MM.1S (cell line): ENCODE measurements at regions not wholly inside any gene's neighbourhood (a gene's known extent, or its start where the extent isn't known, plus 50 kb on each side); places are given as distances from the start of the nearest gene placed in this dataset.

Experiments used
- DNase-seq: peaks from one replicate; pipeline ENCODE4 v3.0.0-alpha.2; 2015
- H2AFZ ChIP-seq: fragments of 300-600 bp; sonication (generic); 2 replicates; pipeline ENCODE4 v1.6.0; 2016; ENCODE audit warnings: antibody characterized with exemption, low read length
- H3F3A ChIP-seq: fragments of 300-600 bp; sonication (generic); 2 replicates; pipeline ENCODE4 v1.6.1; 2016; ENCODE audit warnings: mild to moderate bottlenecking, antibody characterized with exemption, low read length, moderate library complexity, mixed read lengths; ENCODE audit not compliant: insufficient read depth
- H3K27ac ChIP-seq: fragments of 300-600 bp; sonication (generic); 2 replicates; pipeline ENCODE4 v1.5.1; 2016; ENCODE audit warnings: mild to moderate bottlenecking, low read length
- H3K27me3 ChIP-seq: fragments of 300-600 bp; sonication (generic); replicated peaks from 2 replicates; pipeline ENCODE4 v1.6.0; 2016; ENCODE audit warnings: low read length; ENCODE audit not compliant: insufficient read depth
- H3K36me3 ChIP-seq: fragments of 300-600 bp; sonication (generic); replicated peaks from 2 replicates; pipeline ENCODE4 v1.6.1; 2016; ENCODE audit warnings: mild to moderate bottlenecking, low read length, mixed read lengths; ENCODE audit not compliant: insufficient read depth
- H3K4me1 ChIP-seq: fragments of 300-600 bp; sonication (generic); 2 replicates; pipeline ENCODE4 v1.6.1; 2016; ENCODE audit warnings: low read length, mixed read lengths
- H3K4me2 ChIP-seq: fragments of 300-600 bp; sonication (generic); 2 replicates; pipeline ENCODE4 v1.6.0; 2016; ENCODE audit warnings: low read depth, low read length
- H3K4me3 ChIP-seq: fragments of 300-600 bp; sonication (generic); 2 replicates; pipeline ENCODE4 v1.5.1; 2016; ENCODE audit warnings: low read length, mixed read lengths
- H3K79me2 ChIP-seq: fragments of 300-600 bp; sonication (generic); 2 replicates; pipeline ENCODE4 v1.6.1; 2016; ENCODE audit warnings: mixed run types, low read length, mixed read lengths
- H3K9ac ChIP-seq: fragments of 300-600 bp; sonication (generic); 2 replicates; pipeline ENCODE4 v1.6.1; 2016; ENCODE audit warnings: low read length, mixed read lengths
- H3K9me2 ChIP-seq: fragments of 300-600 bp; sonication (generic); replicated peaks from 2 replicates; pipeline ENCODE4 v1.6.1; 2016; ENCODE audit warnings: mild to moderate bottlenecking, low read length, mixed read lengths; ENCODE audit not compliant: insufficient read depth
- H3K9me3 ChIP-seq: fragments of 300-600 bp; sonication (generic); replicated peaks from 2 replicates; pipeline ENCODE4 v1.6.1; 2016; ENCODE audit warnings: mild to moderate bottlenecking, low read length, mixed read lengths; ENCODE audit not compliant: insufficient read depth
- H4K20me1 ChIP-seq: fragments of 300-600 bp; sonication (generic); 2 replicates; pipeline ENCODE4 v1.6.1; 2016; ENCODE audit warnings: mild to moderate bottlenecking, low read length, moderate library complexity, mixed read lengths; ENCODE audit not compliant: insufficient read depth
- CTCF ChIP-seq: fragments of 300-600 bp; sonication (generic); IDR thresholded peaks from 2 replicates; pipeline ENCODE4 v1.5.1; 2016; ENCODE audit warnings: antibody characterized with exemption, low read length, mixed read lengths
- EZH2 ChIP-seq: fragments of 300-600 bp; sonication (generic); optimal IDR thresholded peaks from 2 replicates; pipeline ENCODE3; 2017; ENCODE audit warnings: low read depth, mild to moderate bottlenecking, antibody characterized with exemption, low read length, mixed read lengths
- EZH2phosphoT487 ChIP-seq: fragments of 300-600 bp; sonication (generic); IDR thresholded peaks from 2 replicates; pipeline ENCODE4 v1.6.1; 2018; ENCODE audit warnings: antibody characterized with exemption, low read length

GRCh38 chr1:29807689-29808088 lies 571.4 kb downstream of the PTPRU start:
- Histone ChIP-seq H3K9me3 (no peaks in the 10 kb centered on the region), H2AFZ (no peak overlapping the region), H3K9me2 (no peaks in the 10 kb centered on the region), H3K79me2 (no peaks in the 10 kb centered on the region), H3K4me3 (no peak overlapping the region), H3K4me2 (no peak overlapping the region), H3K27ac (no peak overlapping the region), H4K20me1 (no peaks in the 10 kb centered on the region), H3K36me3 (no peaks in the 10 kb centered on the region), H3F3A (no peaks in the 10 kb centered on the region), H3K9ac (no peak overlapping the region), H3K4me1 (no peaks in the 10 kb centered on the region), H3K27me3 (peaks cover 95% of the 10 kb centered on the region)
- no peak for DNase-seq
- no peak for TF ChIP-seq EZH2
- no peak for TF ChIP-seq CTCF

DNA sequence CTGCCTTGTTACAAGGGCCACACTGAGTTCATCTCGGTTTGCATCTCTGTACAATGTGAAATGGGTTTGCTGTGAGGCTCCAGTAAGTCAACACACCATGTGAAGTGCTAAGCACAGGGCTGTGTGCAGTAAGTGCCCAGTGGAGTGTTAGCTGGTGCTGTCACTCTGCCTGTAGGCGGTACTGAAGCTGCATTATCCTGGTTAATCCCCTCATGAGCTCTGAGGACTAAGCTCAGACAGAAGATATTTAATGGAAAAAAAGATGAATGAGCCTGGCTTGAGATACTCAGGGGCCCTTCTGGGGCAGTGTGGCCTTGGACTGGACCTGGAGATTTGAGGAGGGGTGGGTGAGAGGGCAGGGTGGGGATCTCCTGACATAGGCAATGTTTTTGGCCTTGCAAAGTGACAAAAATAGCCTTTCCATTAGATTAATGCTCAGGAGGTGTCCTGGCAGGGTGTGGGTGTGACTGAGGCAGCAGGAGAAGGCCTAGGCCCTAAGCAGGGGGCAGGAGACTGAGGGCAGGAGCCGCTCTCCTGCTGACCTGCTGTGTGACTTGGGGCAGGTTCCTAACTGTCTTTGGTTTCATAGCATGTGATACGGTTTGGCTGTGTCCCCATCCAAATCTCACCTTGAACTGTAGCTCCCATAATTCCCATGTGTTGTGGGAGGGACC lies 570.5 kb downstream of the PTPRU start:
- no peak overlapping the region for H2AFZ ChIP-seq
- no peaks in the 10 kb centered on the region for H3K36me3 ChIP-seq
- H3K4me2 ChIP-seq, result no peak overlapping the region
- no peaks in the 10 kb centered on the region for H3K4me1 ChIP-seq
- no peaks in the 10 kb centered on the region for H3K9me3 ChIP-seq
- H3K9ac ChIP-seq, result no peak overlapping the region
- no peak overlapping the region for H3K4me3 ChIP-seq
- no peak for DNase-seq
- peaks cover 95% of the 10 kb centered on the region for H3K27me3 ChIP-seq
- TF ChIP-seq CTCF, result no peak
- no peak for TF ChIP-seq EZH2
- no peak for TF ChIP-seq EZH2phosphoT487
- H3K9me2 ChIP-seq, result no peaks in the 10 kb centered on the region
- no peak overlapping the region for H3K27ac ChIP-seq
- no peaks in the 10 kb centered on the region for H3F3A ChIP-seq
- no peaks in the 10 kb centered on the region for H3K79me2 ChIP-seq
- no peaks in the 10 kb centered on the region for H4K20me1 ChIP-seq

- no peaks in the 10 kb centered on the region for H4K20me1 ChIP-seq
- no peak for TF ChIP-seq EZH2phosphoT487
- no peak for TF ChIP-seq EZH2
- TF ChIP-seq CTCF, result no peak
- no peak overlapping the region for H2AFZ ChIP-seq
- H3K36me3 ChIP-seq, result no peaks in the 10 kb centered on the region
- H3K9me2 ChIP-seq, result no peaks in the 10 kb centered on the region
- DNase-seq, result no peak
- no peak overlapping the region for H3K4me2 ChIP-seq
- no peaks in the 10 kb centered on the region for H3K9me3 ChIP-seq
- peaks cover 95% of the 10 kb centered on the region for H3K27me3 ChIP-seq
- no peak overlapping the region for H3K4me3 ChIP-seq
- no peak overlapping the region for H3K27ac ChIP-seq
- H3K4me1 ChIP-seq, result no peaks in the 10 kb centered on the region
- no peaks in the 10 kb centered on the region for H3K79me2 ChIP-seq
- H3F3A ChIP-seq, result no peaks in the 10 kb centered on the region
- H3K9ac ChIP-seq, result no peak overlapping the region
These were observed 569.5 kb downstream of the PTPRU start for GRCh38 chr1:29805896-29806160.
